Activated naive CD8-positive, alpha-beta T cell treated with anti-CD3 and anti-CD28 coated beads, Interleukin-2, amount 50 U/mL, for 24 hours (primary cell): ENCODE measurements at regions not wholly inside any gene's neighbourhood (a gene's known extent, or its start where the extent isn't known, plus 50 kb on each side); places are given as distances from the start of the nearest gene placed in this dataset.
"Not testable (repeated sequence)": the region's sequence is repeated elsewhere in the genome, so short reads cannot be mapped to it uniquely, and the experiment has no call there.

Experiments
- ATAC-seq: fragments of 150-1000 bp; cut with Tn5 transposase; one replicate; pipeline ENCODE4 v1.10.0; 2021
- DNase-seq: peaks from one replicate; pipeline ENCODE4 v3.0.0; 2021
- H3K27ac Mint-ChIP-seq: one replicate; pipeline ENCODE4 v1.8.0; 2021; ENCODE audit warnings: mild to moderate bottlenecking, mixed read lengths
- H3K27me3 Mint-ChIP-seq: one replicate; pipeline ENCODE4 v1.8.0; 2021; ENCODE audit warnings: mixed read lengths
- H3K36me3 Mint-ChIP-seq: one replicate; pipeline ENCODE4 v1.8.0; 2021; ENCODE audit warnings: low read depth, mixed read lengths
- H3K4me1 Mint-ChIP-seq: one replicate; pipeline ENCODE4 v1.8.0; 2021; ENCODE audit warnings: mixed read lengths
- H3K4me3 Mint-ChIP-seq: one replicate; pipeline ENCODE4 v1.8.0; 2021; ENCODE audit warnings: mild to moderate bottlenecking, moderate library complexity, mixed read lengths
- H3K9me3 Mint-ChIP-seq: one replicate; pipeline ENCODE4 v1.8.0; 2021; ENCODE audit warnings: mixed read lengths

- Mint-ChIP-seq H3K27ac (no peak overlapping the region), H3K4me3 (no peak overlapping the region), H3K36me3 (no peaks in the 10 kb centered on the region), H3K4me1 (peaks cover 2% of the 10 kb centered on the region), H3K9me3 (no peaks in the 10 kb centered on the region), H3K27me3 (peaks cover 2% of the 10 kb centered on the region)
- DNase-seq (no peak), ATAC-seq (no peak)
Measured at GRCh38 chr2:111617299-111618225, 266.4 kb downstream of the ANAPC1 start.

DNA sequence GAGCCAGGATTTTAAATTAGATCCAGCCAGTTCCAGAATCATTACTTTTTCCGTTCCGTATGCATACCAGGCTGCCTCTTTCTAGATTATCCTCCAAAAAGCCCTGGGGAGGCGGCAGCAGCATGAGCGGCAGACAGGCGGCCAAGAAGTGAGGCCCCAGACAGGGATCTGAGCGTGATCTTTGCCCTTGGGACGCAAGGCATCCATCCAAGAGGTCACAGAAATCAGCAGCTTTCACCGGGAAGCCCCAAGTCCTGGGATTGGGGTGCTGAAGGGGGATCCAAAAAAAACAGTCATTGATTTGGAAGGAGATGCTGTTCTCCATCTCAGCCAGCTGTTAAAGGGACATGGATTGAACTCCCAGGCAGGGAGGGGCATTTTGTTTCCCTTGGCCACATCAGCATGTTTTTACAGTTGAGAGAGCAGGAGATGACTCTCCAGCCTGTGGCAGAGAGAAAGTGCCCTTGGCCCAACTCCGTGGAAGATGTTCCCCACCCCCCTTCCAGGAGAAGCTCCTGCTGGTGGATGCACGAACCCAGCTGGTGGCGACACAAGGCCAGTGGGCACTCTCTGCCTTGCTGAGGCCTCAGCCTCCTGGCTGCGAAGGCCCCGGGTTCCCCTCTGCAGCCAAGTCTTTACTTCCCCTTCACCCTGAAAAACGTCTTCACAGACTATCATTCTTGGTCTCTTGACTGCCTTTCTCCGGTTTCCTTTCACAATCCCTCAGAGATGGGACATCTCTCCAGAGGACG, 265.6 kb downstream of the ANAPC1 start:
- DNase-seq, result no peak
- Mint-ChIP-seq H3K4me1 (peaks cover 3% of the 10 kb centered on the region), H3K27me3 (peaks cover 3% of the 10 kb centered on the region), H3K27ac (no peak overlapping the region), H3K36me3 (no peaks in the 10 kb centered on the region), H3K4me3 (no peak overlapping the region), H3K9me3 (no peaks in the 10 kb centered on the region)
- no peak for ATAC-seq

GRCh38 chr2:111618978-111619902, 264.8 kb downstream of the ANAPC1 start:
- H3K9me3 Mint-ChIP-seq, result no peaks in the 10 kb centered on the region
- H3K27me3 Mint-ChIP-seq, result peaks cover 6% of the 10 kb centered on the region
- no peak for ATAC-seq
- peaks cover 8% of the 10 kb centered on the region for H3K4me1 Mint-ChIP-seq
- no peaks in the 10 kb centered on the region for H3K36me3 Mint-ChIP-seq
- DNase-seq, result no peak
- no peak overlapping the region for H3K4me3 Mint-ChIP-seq
- no peak overlapping the region for H3K27ac Mint-ChIP-seq

GRCh38 chr2:111620281-111620680, 263.7 kb downstream of the ANAPC1 start:
- Mint-ChIP-seq H3K4me3 (no peak overlapping the region), H3K9me3 (no peaks in the 10 kb centered on the region), H3K36me3 (no peaks in the 10 kb centered on the region), H3K27me3 (peaks cover 12% of the 10 kb centered on the region), H3K27ac (no peak overlapping the region), H3K4me1 (peaks cover 17% of the 10 kb centered on the region)
- DNase-seq, result no peak
- ATAC-seq, result no peak

- ATAC-seq, result no peak
- Mint-ChIP-seq H3K36me3 (peaks cover 6% of the 10 kb centered on the region), H3K27ac (no peak overlapping the region), H3K4me1 (peaks cover 40% of the 10 kb centered on the region), H3K9me3 (peaks cover 10% of the 10 kb centered on the region), H3K4me3 (no peak overlapping the region), H3K27me3 (peaks cover 19% of the 10 kb centered on the region)
- DNase-seq, result no peak
Measured at GRCh38 chr2:111622859-111623258, 261.1 kb downstream of the ANAPC1 start.

DNA sequence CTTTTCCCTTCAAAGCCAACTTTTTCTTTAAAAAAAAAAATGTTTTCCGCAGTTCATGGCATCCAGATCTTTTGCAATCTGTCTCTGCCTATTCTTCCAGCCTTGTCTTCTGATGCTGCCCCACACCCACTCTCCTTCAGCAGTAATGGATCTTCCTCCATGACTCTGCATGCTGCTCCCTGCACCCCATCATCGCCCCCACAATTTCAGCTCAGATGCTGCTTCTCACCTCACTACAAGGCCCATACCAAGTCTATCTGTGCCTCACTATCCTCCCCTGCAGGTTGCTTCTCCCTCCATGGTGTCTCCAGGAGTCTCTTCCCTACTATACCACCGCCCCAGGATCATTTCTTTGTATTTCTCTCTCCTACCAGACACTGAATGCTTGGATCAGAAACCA, 260.6 kb downstream of the ANAPC1 start:
- ATAC-seq (no peak), DNase-seq (no peak)
- no peak overlapping the region for H3K27ac Mint-ChIP-seq
- H3K36me3 Mint-ChIP-seq, result peaks cover 6% of the 10 kb centered on the region
- no peak overlapping the region for H3K4me3 Mint-ChIP-seq
- peaks cover 40% of the 10 kb centered on the region for H3K4me1 Mint-ChIP-seq
- H3K9me3 Mint-ChIP-seq, result peaks cover 15% of the 10 kb centered on the region
- H3K27me3 Mint-ChIP-seq, result peaks cover 19% of the 10 kb centered on the region

- ATAC-seq, result peak; percentile 13
- peaks cover 12% of the 10 kb centered on the region for H3K36me3 Mint-ChIP-seq
- DNase-seq, result no peak
- no peak overlapping the region for H3K4me3 Mint-ChIP-seq
- peaks cover 22% of the 10 kb centered on the region for H3K9me3 Mint-ChIP-seq
- H3K27ac Mint-ChIP-seq, result peak overlapping the region; percentile 18
- H3K27me3 Mint-ChIP-seq, result peaks cover 21% of the 10 kb centered on the region
- H3K4me1 Mint-ChIP-seq, result peaks cover 38% of the 10 kb centered on the region
Measured at GRCh38 chr2:111624411-111625156, 259.4 kb downstream of the ANAPC1 start.

DNA sequence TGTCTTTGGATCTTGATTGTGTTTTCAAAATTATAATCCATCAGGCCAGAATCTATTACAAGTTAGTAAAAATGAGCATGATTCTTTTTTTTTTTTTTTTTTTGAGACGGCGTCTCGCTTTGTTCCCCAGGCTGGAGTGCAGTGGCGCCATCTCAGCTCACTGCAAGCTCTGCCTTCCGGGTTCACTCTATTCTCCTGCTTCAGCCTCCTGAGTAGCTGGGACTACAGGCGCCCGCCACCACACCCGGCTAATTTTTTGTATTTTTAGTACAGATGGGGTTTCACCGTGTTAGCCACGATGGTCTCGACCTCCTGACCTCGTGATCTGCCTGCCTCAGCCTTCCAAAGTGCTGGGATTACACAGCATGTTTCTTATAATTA, 258.8 kb downstream of the ANAPC1 start:
- H3K4me3 Mint-ChIP-seq, DNase-seq, ATAC-seq: not testable (repeated sequence)
- peaks cover 17% of the 10 kb centered on the region for H3K36me3 Mint-ChIP-seq
- peaks cover 38% of the 10 kb centered on the region for H3K4me1 Mint-ChIP-seq
- H3K27me3 Mint-ChIP-seq, result peaks cover 21% of the 10 kb centered on the region
- peak overlapping the region; percentile 46 for H3K27ac Mint-ChIP-seq
- peaks cover 28% of the 10 kb centered on the region for H3K9me3 Mint-ChIP-seq

- H3K9me3 Mint-ChIP-seq, result peaks cover 28% of the 10 kb centered on the region
- H3K4me3 Mint-ChIP-seq, result peak overlapping the region; percentile 44
Measured at GRCh38 chr2:111626037-111626864, 257.7 kb downstream of the ANAPC1 start.

GRCh38 chr2:111626865-111627163, 257.2 kb downstream of the ANAPC1 start:
- Mint-ChIP-seq H3K27me3 (peaks cover 21% of the 10 kb centered on the region), H3K9me3 (peaks cover 28% of the 10 kb centered on the region), H3K36me3 (peaks cover 17% of the 10 kb centered on the region), H3K27ac (peak overlapping the region; percentile 77), H3K4me1 (peaks cover 40% of the 10 kb centered on the region), H3K4me3 (peak overlapping the region; percentile 44)
- DNase-seq (no peak), ATAC-seq (no peak)

More at GRCh38 chr2:111626037-111626864, 257.7 kb downstream of the ANAPC1 start:
- DNase-seq (no peak), ATAC-seq (peak; percentile 91)
- H3K27me3 Mint-ChIP-seq, result peaks cover 21% of the 10 kb centered on the region
- peaks cover 38% of the 10 kb centered on the region for H3K4me1 Mint-ChIP-seq
- peaks cover 17% of the 10 kb centered on the region for H3K36me3 Mint-ChIP-seq
- peak overlapping the region; percentile 77 for H3K27ac Mint-ChIP-seq

DNA sequence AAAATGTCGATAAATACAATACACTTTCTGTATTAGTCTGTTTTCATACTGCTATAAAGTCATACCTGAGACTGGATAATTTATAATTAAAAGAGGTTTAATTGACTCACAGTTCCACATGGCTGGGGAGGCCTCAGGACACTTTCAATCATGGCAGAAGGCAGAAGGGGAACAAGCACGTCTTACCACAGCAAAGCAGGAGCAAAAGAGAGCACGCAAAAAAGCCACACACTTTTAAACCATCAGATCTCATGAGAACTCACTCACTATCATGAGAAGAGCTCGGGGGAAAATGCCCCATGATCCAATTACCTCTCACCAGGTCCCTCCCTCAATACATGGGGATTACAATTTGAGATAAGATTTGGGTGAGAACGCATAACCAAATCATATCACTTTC, 256.7 kb downstream of the ANAPC1 start:
- DNase-seq, result no peak
- H3K36me3 Mint-ChIP-seq, result peaks cover 17% of the 10 kb centered on the region
- no peak for ATAC-seq
- H3K27me3 Mint-ChIP-seq, result peaks cover 21% of the 10 kb centered on the region
- H3K4me1 Mint-ChIP-seq, result peaks cover 41% of the 10 kb centered on the region
- H3K27ac Mint-ChIP-seq, result no peak overlapping the region
- peaks cover 28% of the 10 kb centered on the region for H3K9me3 Mint-ChIP-seq
- H3K4me3 Mint-ChIP-seq, result no peak overlapping the region

- peaks cover 51% of the 10 kb centered on the region for H3K4me1 Mint-ChIP-seq
- DNase-seq (no peak), ATAC-seq (no peak)
- H3K36me3 Mint-ChIP-seq, result peaks cover 17% of the 10 kb centered on the region
- no peak overlapping the region for H3K4me3 Mint-ChIP-seq
- no peak overlapping the region for H3K27ac Mint-ChIP-seq
- peaks cover 28% of the 10 kb centered on the region for H3K9me3 Mint-ChIP-seq
- H3K27me3 Mint-ChIP-seq, result peaks cover 21% of the 10 kb centered on the region
Measured at GRCh38 chr2:111628221-111628620, 255.8 kb downstream of the ANAPC1 start.

- peaks cover 28% of the 10 kb centered on the region for H3K9me3 Mint-ChIP-seq
- H3K4me3 Mint-ChIP-seq, result no peak overlapping the region
- H3K27ac Mint-ChIP-seq, result no peak overlapping the region
- DNase-seq, result no peak
- H3K27me3 Mint-ChIP-seq, result peaks cover 16% of the 10 kb centered on the region
- no peak for ATAC-seq
- H3K36me3 Mint-ChIP-seq, result peaks cover 17% of the 10 kb centered on the region
- H3K4me1 Mint-ChIP-seq, result peaks cover 50% of the 10 kb centered on the region
Measured at GRCh38 chr2:111629983-111630382, 254.0 kb downstream of the ANAPC1 start.
